ENCODE measurements at regions not wholly inside any gene's neighbourhood (a gene's known extent, or its start where the extent isn't known, plus 50 kb on each side); places are given as distances from the start of the nearest gene placed in this dataset.
"Not testable (repeated sequence)": the region's sequence is repeated elsewhere in the genome, so short reads cannot be mapped to it uniquely, and the experiment has no call there.

DNA sequence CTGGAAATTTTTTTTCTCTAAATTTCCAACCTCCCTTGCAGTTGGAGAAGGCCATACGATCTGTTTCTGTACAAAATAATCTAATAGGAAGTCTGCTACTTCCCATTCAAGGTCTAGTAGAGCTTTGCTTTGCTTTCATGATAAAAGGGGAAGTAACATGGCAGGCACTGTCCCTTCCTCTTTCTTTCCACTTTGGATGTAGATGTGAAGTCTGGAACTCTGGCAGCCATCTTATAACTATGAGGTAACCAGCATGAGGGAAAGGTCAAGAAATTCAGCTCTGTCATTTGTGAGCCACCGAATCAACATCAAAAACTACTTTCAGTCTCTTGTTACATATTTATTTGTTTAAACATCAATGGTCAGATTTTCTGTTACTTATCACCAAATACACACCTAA lies 156.3 kb downstream of the MTHFS start:
- intact Hi-C loops (cut with DNase I) = no loop called here
- TF ChIP-seq EP300 (IDR thresholded peaks at IDR 0.05) = no peak
- TF ChIP-seq, protein P1, sequence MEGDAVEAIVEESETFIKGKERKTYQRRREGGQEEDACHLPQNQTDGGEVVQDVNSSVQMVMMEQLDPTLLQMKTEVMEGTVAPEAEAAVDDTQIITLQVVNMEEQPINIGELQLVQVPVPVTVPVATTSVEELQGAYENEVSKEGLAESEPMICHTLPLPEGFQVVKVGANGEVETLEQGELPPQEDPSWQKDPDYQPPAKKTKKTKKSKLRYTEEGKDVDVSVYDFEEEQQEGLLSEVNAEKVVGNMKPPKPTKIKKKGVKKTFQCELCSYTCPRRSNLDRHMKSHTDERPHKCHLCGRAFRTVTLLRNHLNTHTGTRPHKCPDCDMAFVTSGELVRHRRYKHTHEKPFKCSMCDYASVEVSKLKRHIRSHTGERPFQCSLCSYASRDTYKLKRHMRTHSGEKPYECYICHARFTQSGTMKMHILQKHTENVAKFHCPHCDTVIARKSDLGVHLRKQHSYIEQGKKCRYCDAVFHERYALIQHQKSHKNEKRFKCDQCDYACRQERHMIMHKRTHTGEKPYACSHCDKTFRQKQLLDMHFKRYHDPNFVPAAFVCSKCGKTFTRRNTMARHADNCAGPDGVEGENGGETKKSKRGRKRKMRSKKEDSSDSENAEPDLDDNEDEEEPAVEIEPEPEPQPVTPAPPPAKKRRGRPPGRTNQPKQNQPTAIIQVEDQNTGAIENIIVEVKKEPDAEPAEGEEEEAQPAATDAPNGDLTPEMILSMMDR (IDR thresholded peaks at IDR 0.05) = no peak
- no peak for TF ChIP-seq POLR2A (IDR thresholded peaks at IDR 0.05)
- Histone ChIP-seq H3K4me3 (no peak overlapping the region), H3K36me3 (no peaks in the 10 kb centered on the region), H3K27ac (no peak overlapping the region), H3K9me3 (no peaks in the 10 kb centered on the region), H3K27me3 (no peaks in the 10 kb centered on the region), H3K4me1 (ENCODE audit: insufficient read depth) (no peaks in the 10 kb centered on the region)
- DNase-seq = no peak
- WGBS, 3 donors = 46 to 87% (median 86%) methylated on average over 2 of the region's 2 CpGs

DNA sequence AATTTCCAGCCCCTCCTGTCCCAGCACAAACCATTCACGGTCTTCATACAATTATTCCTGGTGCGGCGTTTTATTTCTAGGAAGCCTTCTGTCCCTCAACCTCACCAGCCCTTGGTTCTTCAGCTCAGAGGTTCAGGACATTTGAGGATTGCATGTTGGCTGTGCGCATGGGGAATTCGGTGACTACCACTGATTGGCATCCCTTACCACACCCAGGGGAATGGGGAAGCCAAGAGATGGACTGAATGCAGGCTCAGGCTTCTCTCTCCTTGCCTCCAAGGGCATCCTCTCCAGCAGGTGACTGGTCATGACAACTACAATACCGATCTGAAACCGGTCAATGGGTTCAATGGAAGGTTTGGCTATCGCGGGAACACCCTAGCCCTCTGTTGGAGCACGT lies 153.8 kb downstream of the MTHFS start:
- DNase-seq = no peak
- Histone ChIP-seq H3K27me3 (no peaks in the 10 kb centered on the region), H3K36me3 (no peaks in the 10 kb centered on the region), H3K9me3 (no peaks in the 10 kb centered on the region), H3K27ac (no peak overlapping the region), H3K4me1 (ENCODE audit: insufficient read depth) (no peaks in the 10 kb centered on the region), H3K4me3 (no peak overlapping the region)
- TF ChIP-seq, protein P1 (IDR thresholded peaks at IDR 0.05) = no peak
- no peak for TF ChIP-seq POLR2A (IDR thresholded peaks at IDR 0.05)
- TF ChIP-seq EP300 (IDR thresholded peaks at IDR 0.05) = no peak
- intact Hi-C loops (cut with DNase I) = no loop called here
- 91 to 95% (median 95%) methylated on average over 10 of the region's 10 CpGs for WGBS, 3 donors

DNA sequence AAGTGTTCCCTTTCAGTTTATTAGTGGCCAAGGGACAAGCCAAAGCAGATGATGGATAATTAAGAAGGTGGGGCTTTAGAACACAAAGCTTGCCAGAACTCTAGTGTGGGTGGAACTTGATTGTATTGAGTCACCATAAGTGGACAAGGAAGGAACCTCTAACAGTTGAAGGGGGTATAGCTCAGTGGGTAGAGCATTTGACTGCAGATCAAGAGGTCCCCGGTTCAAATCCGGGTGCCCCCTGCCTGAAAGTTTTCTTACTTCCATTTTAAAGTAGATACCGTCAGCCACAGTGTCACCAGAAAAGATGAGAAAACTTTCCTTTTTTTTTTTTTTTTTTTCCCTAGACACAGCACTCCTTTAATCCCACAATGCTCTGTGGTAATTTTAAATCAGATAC lies 152.3 kb downstream of the MTHFS start:
- DNase-seq; H3K4me3 ChIP-seq; intact Hi-C loops (cut with DNase I); H3K36me3 ChIP-seq; H3K4me1 ChIP-seq (ENCODE audit: insufficient read depth); H3K27ac ChIP-seq; H3K9me3 ChIP-seq; H3K27me3 ChIP-seq: not testable (repeated sequence)
- WGBS, 3 donors = 60 to 65% (median 62%) methylated on average over 3 of the region's 3 CpGs

DNA sequence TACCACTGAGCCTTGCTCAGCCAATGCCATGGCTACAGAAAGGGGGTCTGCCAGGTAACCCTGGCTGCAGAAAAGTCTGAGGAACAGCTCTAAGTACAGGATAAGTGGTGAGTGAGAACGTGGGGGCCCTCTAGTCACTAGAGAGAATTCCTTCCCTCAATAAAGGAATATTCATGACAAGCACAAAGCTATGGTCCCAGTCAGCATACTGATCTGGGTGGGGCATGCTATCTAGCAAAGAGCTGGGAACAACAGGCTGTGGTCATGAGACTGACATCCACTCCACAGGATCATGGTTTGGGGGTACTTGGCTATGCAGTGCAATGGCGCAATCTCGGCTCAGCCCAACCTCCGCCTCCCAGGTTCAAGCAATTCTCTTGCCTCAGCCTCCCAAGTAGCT lies 140.4 kb downstream of the MTHFS start:
- no peak for DNase-seq
- H3K4me1 ChIP-seq (ENCODE audit: insufficient read depth) = no peaks in the 10 kb centered on the region
- TF ChIP-seq, protein P1 (IDR thresholded peaks at IDR 0.05) = no peak
- no peak for TF ChIP-seq POLR2A (IDR thresholded peaks at IDR 0.05)
- WGBS, 3 donors = 81 to 95% (median 93%) methylated on average over 4 of the region's 4 CpGs
- H3K27me3 ChIP-seq = no peaks in the 10 kb centered on the region
- peaks cover 0 to 3% of the 10 kb centered on the region in 2 donors for H3K9me3 ChIP-seq
- H3K27ac ChIP-seq = no peak overlapping the region
- intact Hi-C loops (cut with DNase I) = no loop called here
- no peaks in the 10 kb centered on the region for H3K36me3 ChIP-seq
- H3K4me3 ChIP-seq = no peak overlapping the region

DNA sequence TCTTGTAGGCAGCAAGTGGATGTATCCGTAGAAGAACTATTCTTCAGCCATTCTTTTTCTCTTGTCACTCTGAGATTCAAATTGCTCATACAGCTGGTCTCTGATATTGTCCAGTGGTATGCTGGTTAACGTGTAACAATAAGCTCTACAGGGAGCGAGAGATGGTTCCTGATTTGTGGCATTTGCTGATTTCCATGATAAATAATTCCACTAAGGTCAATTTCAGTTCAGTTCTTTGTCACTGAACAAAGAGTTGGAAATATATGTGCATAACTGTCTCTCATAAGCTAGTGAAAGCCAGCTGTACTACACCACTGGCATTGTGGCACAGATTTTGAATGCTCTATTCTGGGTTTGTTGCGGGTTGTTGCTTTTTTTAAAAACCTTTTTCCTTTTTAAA lies 131.7 kb downstream of the MTHFS start:
- H3K36me3 ChIP-seq = no peaks in the 10 kb centered on the region
- intact Hi-C loops (cut with DNase I) = no loop called here
- TF ChIP-seq EP300 (IDR thresholded peaks at IDR 0.05) = no peak
- TF ChIP-seq POLR2A (IDR thresholded peaks at IDR 0.05) = no peak
- TF ChIP-seq, protein P1 (IDR thresholded peaks at IDR 0.05) = no peak

More for the DNA sequence above, 131.7 kb downstream of the MTHFS start:
- Histone ChIP-seq H3K27ac (no peak overlapping the region), H3K4me3 (no peak overlapping the region), H3K4me1 (ENCODE audit: insufficient read depth) (no peaks in the 10 kb centered on the region), H3K9me3 (peaks cover 0 to 4% of the 10 kb centered on the region in 2 donors), H3K27me3 (no peaks in the 10 kb centered on the region)
- 71 to 86% (median 81%) methylated on average over 4 of the region's 4 CpGs for WGBS, 3 donors
- DNase-seq = no peak
